ENCODE measurements at regions not wholly inside any gene's neighbourhood (a gene's known extent, or its start where the extent isn't known, plus 50 kb on each side); places are given as distances from the start of the nearest gene placed in this dataset.
"Not testable (repeated sequence)": the region's sequence is repeated elsewhere in the genome, so short reads cannot be mapped to it uniquely, and the experiment has no call there.

GRCh38 chr1:165117482-165117881 is 239.0 kb downstream of the LMX1A start:
- H3K36me3 ChIP-seq (ENCODE audit: control insufficient read depth in 2 of 2, insufficient read depth in 2 of 2, low read length in 1 of 2) = no peaks in the 10 kb centered on the region
- peaks cover 0 to 3% of the 10 kb centered on the region in 2 donors for H3K4me1 ChIP-seq (ENCODE audit: control insufficient read depth in 2 of 2, insufficient read depth in 2 of 2, low read length in 1 of 2)
- H3K9me3 ChIP-seq (ENCODE audit: control insufficient read depth in 2 of 2, insufficient read depth in 1 of 2, low read depth in 1 of 2, low read length in 1 of 2) = no peaks in the 10 kb centered on the region
- 21 to 36% methylated on average over 33 of the region's 33 CpGs for WGBS, 2 donors
- H3K27me3 ChIP-seq (ENCODE audit: control insufficient read depth in 1 of 2, insufficient read depth in 2 of 2, low read length in 2 of 2) = peaks cover 0 to 3% of the 10 kb centered on the region in 2 donors
- no peak overlapping the region for H3K4me3 ChIP-seq (ENCODE audit: low read depth in 1 of 2, low read length in 2 of 2)
- no peak overlapping the region for H3K27ac ChIP-seq (ENCODE audit: low read depth in 2 of 2, low read length in 1 of 2)

GRCh38 chr1:165116732-165117131 is 239.8 kb downstream of the LMX1A start:
- H3K27me3 ChIP-seq (ENCODE audit: control insufficient read depth in 1 of 2, insufficient read depth in 2 of 2, low read length in 2 of 2) = peaks cover 0 to 3% of the 10 kb centered on the region in 2 donors

DNA sequence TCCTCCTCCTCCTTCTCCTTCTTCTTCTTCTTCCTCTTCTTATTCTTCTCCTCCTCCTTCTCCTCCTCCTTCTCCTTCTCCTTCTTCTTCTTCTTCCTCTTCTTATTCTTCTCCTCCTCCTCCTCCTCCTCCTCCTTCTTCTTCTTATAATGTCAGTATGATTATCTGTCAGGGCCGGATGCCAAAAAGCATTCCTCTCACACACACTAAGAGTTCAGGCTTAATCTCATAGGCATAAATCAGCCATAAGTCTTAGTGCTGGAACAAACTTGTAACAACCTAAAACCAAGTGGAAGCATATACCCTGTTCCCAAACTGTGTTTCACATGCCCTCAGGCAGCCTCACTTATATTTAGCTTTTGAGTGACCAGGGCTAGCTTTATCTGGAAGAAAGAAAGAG is 240.3 kb downstream of the LMX1A start:
- Histone ChIP-seq H3K27me3 (ENCODE audit: control insufficient read depth in 1 of 2, insufficient read depth in 2 of 2, low read length in 2 of 2) (peaks cover 0 to 3% of the 10 kb centered on the region in 2 donors), H3K36me3 (ENCODE audit: control insufficient read depth in 2 of 2, insufficient read depth in 2 of 2, low read length in 1 of 2) (no peaks in the 10 kb centered on the region), H3K4me3 (ENCODE audit: low read depth in 1 of 2, low read length in 2 of 2) (no peak overlapping the region), H3K4me1 (ENCODE audit: control insufficient read depth in 2 of 2, insufficient read depth in 2 of 2, low read length in 1 of 2) (peaks cover 0 to 3% of the 10 kb centered on the region in 2 donors), H3K9me3 (ENCODE audit: control insufficient read depth in 2 of 2, insufficient read depth in 1 of 2, low read depth in 1 of 2, low read length in 1 of 2) (no peaks in the 10 kb centered on the region), H3K27ac (ENCODE audit: low read depth in 2 of 2, low read length in 1 of 2) (no peak overlapping the region)
- WGBS, 2 donors = 42% methylated on average over 1 of the region's 1 CpG

More at GRCh38 chr1:165116732-165117131, 239.8 kb downstream of the LMX1A start:
- Histone ChIP-seq H3K9me3 (ENCODE audit: control insufficient read depth in 2 of 2, insufficient read depth in 1 of 2, low read depth in 1 of 2, low read length in 1 of 2) (no peaks in the 10 kb centered on the region), H3K4me3 (ENCODE audit: low read depth in 1 of 2, low read length in 2 of 2) (no peak overlapping the region), H3K27ac (ENCODE audit: low read depth in 2 of 2, low read length in 1 of 2) (no peak overlapping the region), H3K36me3 (ENCODE audit: control insufficient read depth in 2 of 2, insufficient read depth in 2 of 2, low read length in 1 of 2) (no peaks in the 10 kb centered on the region), H3K4me1 (ENCODE audit: control insufficient read depth in 2 of 2, insufficient read depth in 2 of 2, low read length in 1 of 2) (peaks cover 0 to 3% of the 10 kb centered on the region in 2 donors)
- 39 to 45% methylated on average over 6 of the region's 6 CpGs for WGBS, 2 donors

GRCh38 chr1:165114889-165115285 is 241.6 kb downstream of the LMX1A start:
- Histone ChIP-seq H3K4me1 (ENCODE audit: control insufficient read depth in 2 of 2, insufficient read depth in 2 of 2, low read length in 1 of 2) (peaks cover 0 to 3% of the 10 kb centered on the region in 2 donors), H3K36me3 (ENCODE audit: control insufficient read depth in 2 of 2, insufficient read depth in 2 of 2, low read length in 1 of 2) (no peaks in the 10 kb centered on the region), H3K27ac (ENCODE audit: low read depth in 2 of 2, low read length in 1 of 2) (no peak overlapping the region), H3K9me3 (ENCODE audit: control insufficient read depth in 2 of 2, insufficient read depth in 1 of 2, low read depth in 1 of 2, low read length in 1 of 2) (no peaks in the 10 kb centered on the region), H3K4me3 (ENCODE audit: low read depth in 1 of 2, low read length in 2 of 2) (no peak overlapping the region), H3K27me3 (ENCODE audit: control insufficient read depth in 1 of 2, insufficient read depth in 2 of 2, low read length in 2 of 2) (peaks cover 0 to 3% of the 10 kb centered on the region in 2 donors)
- 81 to 82% methylated on average over 6 of the region's 6 CpGs for WGBS, 2 donors

DNA sequence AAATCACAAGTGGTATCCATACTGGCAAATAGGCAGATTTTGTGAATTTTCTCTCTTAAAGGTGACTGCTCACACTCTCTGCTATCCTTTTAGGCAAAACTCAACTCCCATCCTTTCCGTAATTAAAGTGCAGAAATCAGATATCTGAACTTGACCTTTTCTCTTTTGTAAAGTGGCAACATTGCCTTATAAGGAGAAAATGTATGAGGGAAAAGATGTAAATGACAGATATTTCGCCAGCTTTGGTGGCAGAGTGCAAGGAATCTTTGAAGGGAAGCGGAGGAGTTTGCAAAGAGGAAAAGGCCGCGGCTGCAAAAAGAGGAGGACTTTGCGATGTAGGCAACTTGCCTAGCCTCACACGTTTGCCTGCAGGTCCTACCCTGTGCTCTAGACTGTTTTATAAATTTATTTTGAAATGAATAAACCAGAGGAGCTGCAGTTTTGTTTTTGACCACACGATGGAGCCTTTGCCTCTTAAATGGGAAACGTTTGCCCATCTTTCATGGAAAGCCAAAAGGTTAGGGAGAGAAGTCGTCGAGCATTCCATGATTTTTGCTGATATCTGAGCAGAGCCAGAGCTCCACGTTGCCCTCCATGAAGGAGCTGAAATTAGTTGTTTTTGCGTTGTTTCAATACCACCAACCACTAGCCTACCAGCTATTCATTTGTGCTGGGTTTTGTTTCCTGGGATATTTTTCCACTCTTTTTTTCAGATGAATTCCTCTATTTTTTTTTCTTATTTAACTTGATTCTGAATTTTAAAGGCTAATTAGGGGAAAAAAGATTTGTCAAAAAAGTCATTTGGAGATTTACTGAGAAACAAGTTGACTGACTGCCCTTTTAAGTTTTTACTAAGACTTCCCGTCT is 242.3 kb downstream of the LMX1A start:
- Histone ChIP-seq H3K4me1 (ENCODE audit: control insufficient read depth in 2 of 2, insufficient read depth in 2 of 2, low read length in 1 of 2) (peaks cover 0 to 3% of the 10 kb centered on the region in 2 donors), H3K36me3 (ENCODE audit: control insufficient read depth in 2 of 2, insufficient read depth in 2 of 2, low read length in 1 of 2) (no peaks in the 10 kb centered on the region), H3K4me3 (ENCODE audit: low read depth in 1 of 2, low read length in 2 of 2) (no peak overlapping the region), H3K27ac (ENCODE audit: low read depth in 2 of 2, low read length in 1 of 2) (no peak overlapping the region), H3K27me3 (ENCODE audit: control insufficient read depth in 1 of 2, insufficient read depth in 2 of 2, low read length in 2 of 2) (peaks cover 0 to 3% of the 10 kb centered on the region in 2 donors), H3K9me3 (ENCODE audit: control insufficient read depth in 2 of 2, insufficient read depth in 1 of 2, low read depth in 1 of 2, low read length in 1 of 2) (no peaks in the 10 kb centered on the region)
- WGBS, 2 donors = 21 to 25% methylated on average over 14 of the region's 14 CpGs

- H3K27ac ChIP-seq (ENCODE audit: low read depth in 2 of 2, low read length in 1 of 2) = no peak overlapping the region
- no peak overlapping the region for H3K4me3 ChIP-seq (ENCODE audit: low read depth in 1 of 2, low read length in 2 of 2)
- 88 to 90% methylated on average over 7 of the region's 7 CpGs for WGBS, 2 donors
- H3K4me1 ChIP-seq (ENCODE audit: control insufficient read depth in 2 of 2, insufficient read depth in 2 of 2, low read length in 1 of 2) = peaks cover 0 to 3% of the 10 kb centered on the region in 2 donors
- no peaks in the 10 kb centered on the region for H3K9me3 ChIP-seq (ENCODE audit: control insufficient read depth in 2 of 2, insufficient read depth in 1 of 2, low read depth in 1 of 2, low read length in 1 of 2)
- no peaks in the 10 kb centered on the region for H3K27me3 ChIP-seq (ENCODE audit: control insufficient read depth in 1 of 2, insufficient read depth in 2 of 2, low read length in 2 of 2)
- H3K36me3 ChIP-seq (ENCODE audit: control insufficient read depth in 2 of 2, insufficient read depth in 2 of 2, low read length in 1 of 2) = no peaks in the 10 kb centered on the region
Observed at GRCh38 chr1:165112260-165112659, 244.3 kb downstream of the LMX1A start.

DNA sequence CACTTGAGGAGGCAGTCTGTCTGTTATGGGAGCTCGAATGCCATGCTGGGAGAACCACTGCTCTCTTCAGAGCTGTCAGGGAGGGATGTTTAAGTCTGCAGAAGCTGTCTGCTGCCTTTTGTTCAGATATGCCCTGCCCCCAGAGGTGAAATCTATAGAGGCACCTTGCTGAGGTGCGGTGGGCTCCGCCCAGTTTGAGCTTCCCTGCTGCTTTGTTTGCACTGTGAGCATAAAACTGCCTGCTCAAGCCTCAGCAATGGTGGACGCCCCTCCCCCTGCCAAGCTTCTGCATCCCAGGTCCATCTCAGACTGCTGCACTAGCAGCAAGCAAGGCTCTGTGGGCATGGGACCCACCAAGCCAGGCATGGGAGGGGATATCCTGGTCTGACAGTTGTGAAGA is 247.5 kb downstream of the LMX1A start:
- H3K4me1 ChIP-seq (ENCODE audit: control insufficient read depth in 2 of 2, insufficient read depth in 2 of 2, low read length in 1 of 2) = no peaks in the 10 kb centered on the region
- no peaks in the 10 kb centered on the region for H3K36me3 ChIP-seq (ENCODE audit: control insufficient read depth in 2 of 2, insufficient read depth in 2 of 2, low read length in 1 of 2)
- H3K9me3 ChIP-seq (ENCODE audit: control insufficient read depth in 2 of 2, insufficient read depth in 1 of 2, low read depth in 1 of 2, low read length in 1 of 2) = no peaks in the 10 kb centered on the region
- 48 to 53% methylated on average over 4 of the region's 4 CpGs for WGBS, 2 donors
- no peak overlapping the region for H3K4me3 ChIP-seq (ENCODE audit: low read depth in 1 of 2, low read length in 2 of 2)
- H3K27me3 ChIP-seq (ENCODE audit: control insufficient read depth in 1 of 2, insufficient read depth in 2 of 2, low read length in 2 of 2) = no peaks in the 10 kb centered on the region
- no peak overlapping the region for H3K27ac ChIP-seq (ENCODE audit: low read depth in 2 of 2, low read length in 1 of 2)

DNA sequence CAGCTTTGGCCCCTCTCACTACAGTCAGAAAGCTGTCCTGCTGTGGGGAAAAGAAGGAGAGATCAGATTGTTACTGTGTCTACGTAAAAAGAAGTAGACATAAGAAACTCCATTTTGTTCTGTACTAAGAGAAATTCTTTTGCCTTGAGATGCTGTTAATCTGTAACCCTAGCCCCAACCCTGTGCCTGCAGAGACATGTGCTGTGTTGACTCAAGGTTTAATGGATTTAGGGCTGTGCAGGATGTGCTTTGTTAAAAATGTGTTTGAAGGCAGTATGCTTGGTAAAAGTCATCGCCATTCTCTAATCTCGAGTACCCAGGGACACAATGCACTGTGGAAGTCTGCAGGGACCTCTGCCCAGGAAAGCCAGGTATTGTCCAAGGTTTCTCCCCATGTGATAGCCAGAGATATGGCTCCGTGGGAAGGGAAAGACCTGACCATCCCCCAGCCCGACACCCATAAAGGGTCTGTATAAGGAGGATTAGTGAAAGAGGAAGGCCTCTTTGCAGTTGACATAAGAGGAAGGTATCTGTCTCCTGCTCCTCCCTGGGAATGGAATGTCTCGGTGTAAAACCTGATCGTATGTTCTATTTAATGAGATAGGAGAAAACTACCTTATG is 263.9 kb downstream of the LMX1A start:
- not testable (repeated sequence) for H3K36me3 ChIP-seq (ENCODE audit: control insufficient read depth in 2 of 2, insufficient read depth in 2 of 2, low read length in 1 of 2); H3K27ac ChIP-seq (ENCODE audit: low read depth in 2 of 2, low read length in 1 of 2); H3K4me3 ChIP-seq (ENCODE audit: low read depth in 1 of 2, low read length in 2 of 2); H3K4me1 ChIP-seq (ENCODE audit: control insufficient read depth in 2 of 2, insufficient read depth in 2 of 2, low read length in 1 of 2); H3K9me3 ChIP-seq (ENCODE audit: control insufficient read depth in 2 of 2, insufficient read depth in 1 of 2, low read depth in 1 of 2, low read length in 1 of 2); H3K27me3 ChIP-seq (ENCODE audit: control insufficient read depth in 1 of 2, insufficient read depth in 2 of 2, low read length in 2 of 2)
- WGBS, 2 donors = 51 to 55% methylated on average over 7 of the region's 7 CpGs

DNA sequence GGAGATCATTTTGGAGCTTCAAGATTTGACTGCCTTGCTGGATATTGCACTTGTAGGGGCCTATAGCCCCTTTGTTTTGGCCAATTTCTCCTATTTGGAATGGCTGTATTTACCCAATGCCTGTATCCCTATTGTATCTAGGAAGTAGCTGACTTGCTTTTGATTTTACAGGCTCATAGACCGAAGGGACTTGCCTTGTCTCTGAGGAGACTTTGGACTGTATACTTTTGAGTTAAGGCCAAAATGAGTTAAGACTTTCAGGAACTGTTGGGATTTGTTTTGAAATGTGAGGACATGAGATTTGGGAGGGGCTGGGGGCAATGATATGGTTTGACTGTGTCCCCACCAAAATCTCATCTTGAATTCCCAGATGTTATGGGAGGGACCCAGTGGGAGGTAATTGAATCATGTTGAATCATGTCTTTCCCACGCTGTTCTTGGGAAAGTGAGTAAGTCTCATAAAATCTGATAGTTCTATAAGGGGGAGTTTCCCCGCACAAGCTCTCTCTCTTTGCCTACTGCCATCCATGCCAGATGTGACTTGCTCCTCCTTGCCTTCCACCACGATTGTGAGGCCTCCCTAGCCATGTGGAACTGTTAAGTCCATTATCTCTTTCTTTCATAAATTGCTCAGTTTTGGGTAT is 276.1 kb downstream of the LMX1A start:
- H3K4me1 ChIP-seq (ENCODE audit: control insufficient read depth in 2 of 2, insufficient read depth in 2 of 2, low read length in 1 of 2) = no peaks in the 10 kb centered on the region
- H3K4me3 ChIP-seq (ENCODE audit: low read depth in 1 of 2, low read length in 2 of 2) = no peak overlapping the region
- no peaks in the 10 kb centered on the region for H3K27me3 ChIP-seq (ENCODE audit: control insufficient read depth in 1 of 2, insufficient read depth in 2 of 2, low read length in 2 of 2)
- no peaks in the 10 kb centered on the region for H3K9me3 ChIP-seq (ENCODE audit: control insufficient read depth in 2 of 2, insufficient read depth in 1 of 2, low read depth in 1 of 2, low read length in 1 of 2)
- H3K36me3 ChIP-seq (ENCODE audit: control insufficient read depth in 2 of 2, insufficient read depth in 2 of 2, low read length in 1 of 2) = no peaks in the 10 kb centered on the region
- no peak overlapping the region for H3K27ac ChIP-seq (ENCODE audit: low read depth in 2 of 2, low read length in 1 of 2)
- 40 to 59% methylated on average over 4 of the region's 4 CpGs for WGBS, 2 donors

Data from esophagus (tissue), 2 donors.